Left hindlimb (tissue), 1 donor: ENCODE measurements at regions not wholly inside any gene's neighbourhood (a gene's known extent, or its start where the extent isn't known, plus 50 kb on each side); places are given as distances from the start of the nearest gene placed in this dataset.
"Not testable (repeated sequence)": the region's sequence is repeated elsewhere in the genome, so short reads cannot be mapped to it uniquely, and the experiment has no call there.

Source experiments
- DNase-seq: peaks from one replicate; pipeline ENCODE4 v3.0.0-alpha.2; 2018

- DNase-seq = no peak
Observed at GRCh38 chr5:155514105-155514563, 500.6 kb downstream of the KIF4B start.

GRCh38 chr5:155522540-155522939 lies 509.0 kb downstream of the KIF4B start:
- DNase-seq = no peak

GRCh38 chr5:155529362-155529761 lies 515.8 kb downstream of the KIF4B start:
- DNase-seq = no peak

- no peak for DNase-seq
Observed at GRCh38 chr5:155530046-155530445, 516.5 kb downstream of the KIF4B start.

- DNase-seq = no peak
Observed at GRCh38 chr5:155532621-155533311, 519.2 kb downstream of the KIF4B start.

GRCh38 chr5:155540000-155540595 lies 526.5 kb downstream of the KIF4B start:
- no peak for DNase-seq

GRCh38 chr5:155546075-155546474 lies 532.5 kb downstream of the KIF4B start:
- no peak for DNase-seq

GRCh38 chr5:155554500-155554899 lies 540.9 kb downstream of the KIF4B start:
- DNase-seq = no peak

GRCh38 chr5:155556222-155556621 lies 542.7 kb downstream of the KIF4B start:
- no peak for DNase-seq

GRCh38 chr5:155556700-155557099 lies 543.1 kb downstream of the KIF4B start:
- DNase-seq = no peak

GRCh38 chr5:155562158-155562557 lies 548.6 kb downstream of the KIF4B start:
- no peak for DNase-seq

GRCh38 chr5:155564541-155564940 lies 551.0 kb downstream of the KIF4B start:
- DNase-seq = no peak

GRCh38 chr5:155575861-155576260 lies 562.3 kb downstream of the KIF4B start:
- no peak for DNase-seq

- DNase-seq = not testable (repeated sequence)
Observed at GRCh38 chr5:155586808-155587207, 573.3 kb downstream of the KIF4B start.

GRCh38 chr5:155587458-155587857 lies 573.9 kb downstream of the KIF4B start:
- DNase-seq = no peak

GRCh38 chr5:155591273-155591672 lies 577.7 kb downstream of the KIF4B start:
- no peak for DNase-seq

- no peak for DNase-seq
Observed at GRCh38 chr5:155594270-155594669, 580.7 kb downstream of the KIF4B start.

GRCh38 chr5:155595791-155596190 lies 582.2 kb downstream of the KIF4B start:
- DNase-seq = no peak

GRCh38 chr5:155598552-155598951 lies 585.0 kb downstream of the KIF4B start:
- DNase-seq = no peak

GRCh38 chr5:155605920-155606319 lies 592.4 kb downstream of the KIF4B start:
- DNase-seq = no peak

- no peak for DNase-seq
Observed at GRCh38 chr5:155616779-155617392, 603.3 kb downstream of the KIF4B start.

- no peak for DNase-seq
Observed at GRCh38 chr5:155619688-155620087, 606.1 kb downstream of the KIF4B start.

- no peak for DNase-seq
Observed at GRCh38 chr5:155620821-155621410, 607.4 kb downstream of the KIF4B start.
